T-helper 22 cell (primary cell): ENCODE measurements at regions not wholly inside any gene's neighbourhood (a gene's known extent, or its start where the extent isn't known, plus 50 kb on each side); places are given as distances from the start of the nearest gene placed in this dataset.

Experiments used
- DNase-seq: peaks from one replicate; pipeline ENCODE4 v3.0.0-alpha.2; 2020; ENCODE audit warnings: low read depth

GRCh38 chr2:134173338-134174016 is 80.4 kb upstream of the MGAT5 start:
- no peak for DNase-seq

GRCh38 chr2:134174711-134175110 is 79.2 kb upstream of the MGAT5 start:
- DNase-seq, result no peak

- DNase-seq, result no peak
Observed at GRCh38 chr2:134175834-134176233, 78.0 kb upstream of the MGAT5 start.

GRCh38 chr2:134177351-134177931 is 76.4 kb upstream of the MGAT5 start:
- DNase-seq, result no peak

GRCh38 chr2:134178138-134178877 is 75.6 kb upstream of the MGAT5 start:
- no peak for DNase-seq

- peak; percentile 54 for DNase-seq
Observed at GRCh38 chr2:134181219-134181618, 72.7 kb upstream of the MGAT5 start.

GRCh38 chr2:134183679-134184078 is 70.2 kb upstream of the MGAT5 start:
- no peak for DNase-seq

GRCh38 chr2:134185639-134186038 is 68.2 kb upstream of the MGAT5 start:
- DNase-seq, result no peak

- no peak for DNase-seq
Observed at GRCh38 chr2:134189009-134189720, 64.7 kb upstream of the MGAT5 start.

GRCh38 chr2:134190062-134190806 is 63.6 kb upstream of the MGAT5 start:
- DNase-seq, result no peak

- DNase-seq, result no peak
Observed at GRCh38 chr2:134190807-134191203, 63.1 kb upstream of the MGAT5 start.

GRCh38 chr2:134191835-134192234 is 62.0 kb upstream of the MGAT5 start:
- DNase-seq, result no peak

GRCh38 chr2:134193006-134193405 is 60.9 kb upstream of the MGAT5 start:
- no peak for DNase-seq

GRCh38 chr2:134194519-134194918 is 59.4 kb upstream of the MGAT5 start:
- DNase-seq, result no peak

- DNase-seq, result no peak
Observed at GRCh38 chr2:134195341-134195740, 58.5 kb upstream of the MGAT5 start.

GRCh38 chr2:134197445-134197844 is 56.4 kb upstream of the MGAT5 start:
- no peak for DNase-seq

GRCh38 chr2:134198006-134198634 is 55.8 kb upstream of the MGAT5 start:
- DNase-seq, result no peak

- no peak for DNase-seq
Observed at GRCh38 chr2:134199123-134199522, 54.7 kb upstream of the MGAT5 start.

GRCh38 chr2:134200036-134200618 is 53.7 kb upstream of the MGAT5 start:
- no peak for DNase-seq

GRCh38 chr2:134201533-134201932 is 52.3 kb upstream of the MGAT5 start:
- no peak for DNase-seq

GRCh38 chr2:134202371-134202770 is 51.5 kb upstream of the MGAT5 start:
- DNase-seq, result no peak
